SJSA1 (cell line): ENCODE measurements at regions not wholly inside any gene's neighbourhood (a gene's known extent, or its start where the extent isn't known, plus 50 kb on each side); places are given as distances from the start of the nearest gene placed in this dataset.
"Not testable (repeated sequence)": the region's sequence is repeated elsewhere in the genome, so short reads cannot be mapped to it uniquely, and the experiment has no call there.

Source experiments
- DNase-seq, 2 experiments: peaks; one replicate each; pipeline ENCODE4 v3.0.0-alpha.2; 2015 to 2020; ENCODE audit warnings: low spot score in 2 of 2, low read depth in 1 of 2
- H3K27ac ChIP-seq: fragments of 250-450 bp; sonication (Bioruptor Pico); 2 replicates; pipeline ENCODE4 v1.5.1; 2020; ENCODE audit warnings: mild to moderate bottlenecking, moderate library complexity
- H3K27me3 ChIP-seq: fragments of 250-450 bp; sonication (Bioruptor Pico); replicated peaks from 2 replicates; pipeline ENCODE4 v1.5.1; 2020; ENCODE audit warnings: mild to moderate bottlenecking, moderate library complexity
- H3K36me3 ChIP-seq: fragments of 250-450 bp; sonication (Bioruptor Pico); 2 replicates; pipeline ENCODE4 v1.5.1; 2020; ENCODE audit warnings: mild to moderate bottlenecking
- H3K4me1 ChIP-seq: fragments of 250-450 bp; sonication (Bioruptor Pico); replicated peaks from 2 replicates; pipeline ENCODE4 v1.6.1; 2021; ENCODE audit warnings: mild to moderate bottlenecking
- H3K4me3 ChIP-seq: fragments of 250-450 bp; sonication (Bioruptor Pico); 2 replicates; pipeline ENCODE4 v1.5.1; 2020; ENCODE audit warnings: mild to moderate bottlenecking
- H3K9me3 ChIP-seq: fragments of 250-450 bp; sonication (Bioruptor Pico); replicated peaks from 2 replicates; pipeline ENCODE4 v1.5.1; 2020; ENCODE audit warnings: mild to moderate bottlenecking

- not testable (repeated sequence) for H3K27ac ChIP-seq, H3K4me1 ChIP-seq, DNase-seq, H3K36me3 ChIP-seq, H3K9me3 ChIP-seq, H3K4me3 ChIP-seq, H3K27me3 ChIP-seq
Observed at GRCh38 chr13:97544971-97545499, 111.1 kb downstream of the RAP2A start.

GRCh38 chr13:97548138-97548537, 114.2 kb downstream of the RAP2A start:
- H3K9me3 ChIP-seq: no peaks in the 10 kb centered on the region
- H3K4me1 ChIP-seq: no peaks in the 10 kb centered on the region
- no peak overlapping the region for H3K27ac ChIP-seq
- no peaks in the 10 kb centered on the region for H3K27me3 ChIP-seq
- no peaks in the 10 kb centered on the region for H3K36me3 ChIP-seq
- H3K4me3 ChIP-seq: no peak overlapping the region
- no peak for DNase-seq

GRCh38 chr13:97548711-97549110, 114.7 kb downstream of the RAP2A start:
- no peaks in the 10 kb centered on the region for H3K4me1 ChIP-seq
- H3K27me3 ChIP-seq: no peaks in the 10 kb centered on the region
- H3K9me3 ChIP-seq: no peaks in the 10 kb centered on the region
- no peak overlapping the region for H3K4me3 ChIP-seq
- no peak overlapping the region for H3K27ac ChIP-seq
- no peak for DNase-seq
- no peaks in the 10 kb centered on the region for H3K36me3 ChIP-seq

GRCh38 chr13:97549201-97549600, 115.2 kb downstream of the RAP2A start:
- no peaks in the 10 kb centered on the region for H3K4me1 ChIP-seq
- no peak for DNase-seq
- H3K27me3 ChIP-seq: no peaks in the 10 kb centered on the region
- H3K9me3 ChIP-seq: no peaks in the 10 kb centered on the region
- H3K27ac ChIP-seq: no peak overlapping the region
- no peaks in the 10 kb centered on the region for H3K36me3 ChIP-seq
- no peak overlapping the region for H3K4me3 ChIP-seq

GRCh38 chr13:97554496-97554895, 120.5 kb downstream of the RAP2A start:
- no peaks in the 10 kb centered on the region for H3K36me3 ChIP-seq
- H3K4me3 ChIP-seq: no peak overlapping the region
- no peak for DNase-seq

GRCh38 chr13:97555034-97555433, 121.1 kb downstream of the RAP2A start:
- H3K27me3 ChIP-seq: no peaks in the 10 kb centered on the region
- no peaks in the 10 kb centered on the region for H3K36me3 ChIP-seq
- H3K9me3 ChIP-seq: no peaks in the 10 kb centered on the region
- no peak overlapping the region for H3K27ac ChIP-seq
- H3K4me1 ChIP-seq: no peaks in the 10 kb centered on the region
- no peak for DNase-seq
- no peak overlapping the region for H3K4me3 ChIP-seq

More at GRCh38 chr13:97554496-97554895, 120.5 kb downstream of the RAP2A start:
- Histone ChIP-seq H3K9me3 (no peaks in the 10 kb centered on the region), H3K27ac (no peak overlapping the region), H3K27me3 (no peaks in the 10 kb centered on the region), H3K4me1 (no peaks in the 10 kb centered on the region)

- H3K9me3 ChIP-seq: no peaks in the 10 kb centered on the region
- no peak overlapping the region for H3K27ac ChIP-seq
- H3K27me3 ChIP-seq: no peaks in the 10 kb centered on the region
- DNase-seq: no peak
- H3K4me1 ChIP-seq: no peaks in the 10 kb centered on the region
- no peak overlapping the region for H3K4me3 ChIP-seq
- no peaks in the 10 kb centered on the region for H3K36me3 ChIP-seq
Observed at GRCh38 chr13:97559030-97559429, 125.1 kb downstream of the RAP2A start.

- Histone ChIP-seq H3K4me1 (no peaks in the 10 kb centered on the region), H3K36me3 (no peaks in the 10 kb centered on the region), H3K9me3 (no peaks in the 10 kb centered on the region), H3K27ac (no peak overlapping the region), H3K4me3 (no peak overlapping the region), H3K27me3 (no peaks in the 10 kb centered on the region)
- DNase-seq: no peak
Observed at GRCh38 chr13:97559981-97560380, 126.0 kb downstream of the RAP2A start.

- no peak overlapping the region for H3K27ac ChIP-seq
- H3K27me3 ChIP-seq: no peaks in the 10 kb centered on the region
Observed at GRCh38 chr13:97561182-97561581, 127.2 kb downstream of the RAP2A start.

GRCh38 chr13:97562962-97563361, 129.0 kb downstream of the RAP2A start:
- Histone ChIP-seq H3K27me3 (no peaks in the 10 kb centered on the region), H3K4me3 (no peak overlapping the region), H3K4me1 (no peaks in the 10 kb centered on the region; the same call in 1 of the 2 replicates), H3K27ac (no peak overlapping the region), H3K36me3 (no peaks in the 10 kb centered on the region), H3K9me3 (no peaks in the 10 kb centered on the region)
- no peak for DNase-seq

More at GRCh38 chr13:97561182-97561581, 127.2 kb downstream of the RAP2A start:
- no peak for DNase-seq
- H3K4me1 ChIP-seq: no peaks in the 10 kb centered on the region
- H3K36me3 ChIP-seq: no peaks in the 10 kb centered on the region
- H3K4me3 ChIP-seq: no peak overlapping the region
- no peaks in the 10 kb centered on the region for H3K9me3 ChIP-seq

GRCh38 chr13:97564956-97565355, 131.0 kb downstream of the RAP2A start:
- H3K4me3 ChIP-seq: no peak overlapping the region
- H3K4me1 ChIP-seq: no peaks in the 10 kb centered on the region; the same call in 1 of the 2 replicates
- H3K9me3 ChIP-seq: no peaks in the 10 kb centered on the region
- no peaks in the 10 kb centered on the region for H3K27me3 ChIP-seq
- DNase-seq: no peak
- no peaks in the 10 kb centered on the region for H3K36me3 ChIP-seq
- H3K27ac ChIP-seq: no peak overlapping the region

GRCh38 chr13:97565906-97566305, 131.9 kb downstream of the RAP2A start:
- Histone ChIP-seq H3K27me3 (no peaks in the 10 kb centered on the region), H3K27ac (no peak overlapping the region), H3K4me1 (no peaks in the 10 kb centered on the region; the same call in 1 of the 2 replicates), H3K4me3 (no peak overlapping the region), H3K36me3 (no peaks in the 10 kb centered on the region), H3K9me3 (no peaks in the 10 kb centered on the region)
- no peak for DNase-seq

- no peaks in the 10 kb centered on the region; the same call in 1 of the 2 replicates for H3K4me1 ChIP-seq
- no peaks in the 10 kb centered on the region for H3K9me3 ChIP-seq
- H3K27ac ChIP-seq: no peak overlapping the region
- no peaks in the 10 kb centered on the region for H3K27me3 ChIP-seq
- DNase-seq: no peak
- no peak overlapping the region for H3K4me3 ChIP-seq
- H3K36me3 ChIP-seq: no peaks in the 10 kb centered on the region
Observed at GRCh38 chr13:97566907-97567306, 132.9 kb downstream of the RAP2A start.

- no peaks in the 10 kb centered on the region for H3K36me3 ChIP-seq
- no peaks in the 10 kb centered on the region; the same call in 1 of the 2 replicates for H3K4me1 ChIP-seq
- no peak overlapping the region for H3K4me3 ChIP-seq
- no peaks in the 10 kb centered on the region for H3K27me3 ChIP-seq
- H3K27ac ChIP-seq: no peak overlapping the region
- peak in 1 of 2 experiments; percentile 41 for DNase-seq
- H3K9me3 ChIP-seq: no peaks in the 10 kb centered on the region
Observed at GRCh38 chr13:97567510-97568243, 133.7 kb downstream of the RAP2A start.
